Stomach (tissue), 4 donors: ENCODE measurements at regions not wholly inside any gene's neighbourhood (a gene's known extent, or its start where the extent isn't known, plus 50 kb on each side); places are given as distances from the start of the nearest gene placed in this dataset.

Source experiments
- CTCF ChIP-seq, 7 experiments: fragments of 450-650 bp in 4 of 7; fragments of 200-600 bp in 3 of 7; sonication (generic) in 3 of 7; IDR thresholded peaks; one replicate each; pipeline ENCODE4 v1.5.1; 2016 to 2019; ENCODE audit warnings: antibody characterized with exemption in 7 of 7, control low read depth in 2 of 7, mild to moderate bottlenecking in 1 of 7
- EP300 ChIP-seq: sonication (generic); formaldehyde crosslinking; IDR thresholded peaks from one replicate; pipeline ENCODE4 v1.6.1; 2017; ENCODE audit warnings: antibody characterized with exemption
- POLR2A ChIP-seq, 4 donors: fragments of 450-650 bp; IDR thresholded peaks; one replicate each; pipeline ENCODE4 v1.6.1; 2016; ENCODE audit warnings: antibody characterized with exemption in 4 of 4, control low read depth in 2 of 4, mild to moderate bottlenecking in 1 of 4, moderate library complexity in 1 of 4
- POLR2AphosphoS5 ChIP-seq, 3 donors: sonication (generic); formaldehyde crosslinking; IDR thresholded peaks; one replicate each; pipeline ENCODE4 v1.6.1; 2016; ENCODE audit warnings: antibody characterized with exemption in 3 of 3

GRCh38 chr18:46332921-46333341 lies 228.7 kb downstream of the HAUS1 start:
- no peak for TF ChIP-seq CTCF (IDR thresholded peaks at IDR 0.05)
- no peak for TF ChIP-seq POLR2A (IDR thresholded peaks at IDR 0.05)
- TF ChIP-seq POLR2AphosphoS5 (IDR thresholded peaks at IDR 0.05), result no peak
- TF ChIP-seq EP300, result no peak
